IMR-90 (cell line): ENCODE measurements at regions not wholly inside any gene's neighbourhood (a gene's known extent, or its start where the extent isn't known, plus 50 kb on each side); places are given as distances from the start of the nearest gene placed in this dataset.

Experiments
- BHLHE40 ChIP-seq: fragments of 150-350 bp; IDR thresholded peaks from 2 replicates; pipeline ENCODE4 v1.6.1; 2016; ENCODE audit warnings: mild to moderate bottlenecking, low read depth, low read length
- CEBPB ChIP-seq: IDR thresholded peaks from 2 replicates; pipeline ENCODE4 v1.6.1; 2012; ENCODE audit warnings: low read depth, low read length, improper control_type of control experiment
- MAZ ChIP-seq: IDR thresholded peaks from 2 replicates; pipeline ENCODE4 v1.6.1; 2012; ENCODE audit warnings: low read depth, mild to moderate bottlenecking, low read length, improper control_type of control experiment, moderate library complexity, borderline replicate concordance
- NFE2L2 ChIP-seq: fragments of 150-350 bp; IDR thresholded peaks from 2 replicates; pipeline ENCODE4 v1.6.1; 2016; ENCODE audit warnings: low read depth, mild to moderate bottlenecking, low read length
- POLR2A ChIP-seq: IDR thresholded peaks from 2 replicates; pipeline ENCODE4 v1.6.1; 2012; ENCODE audit warnings: mild to moderate bottlenecking, low read depth, low read length
- RAD21 ChIP-seq: IDR thresholded peaks from 2 replicates; pipeline ENCODE4 v1.6.1; 2012; ENCODE audit warnings: low read length, improper control_type of control experiment
- RCOR1 ChIP-seq: IDR thresholded peaks from 2 replicates; pipeline ENCODE4 v1.6.1; 2012; ENCODE audit warnings: mild to moderate bottlenecking, low read length, improper control_type of control experiment; ENCODE audit not compliant: insufficient replicate concordance
- TF ChIP-seq, protein P1 (sequence below): conservative IDR thresholded peaks from 2 replicates; pipeline ENCODE4 v1.5.1; 2012; ENCODE audit warnings: mild to moderate bottlenecking, low read depth, low read length, improper control_type of control experiment
- TF ChIP-seq, protein P2 (sequence below): fragments of 150-350 bp; IDR thresholded peaks from 2 replicates; pipeline ENCODE4 v1.6.1; 2017; ENCODE audit warnings: mild to moderate bottlenecking, antibody characterized with exemption, low read length, low read depth

DNA sequence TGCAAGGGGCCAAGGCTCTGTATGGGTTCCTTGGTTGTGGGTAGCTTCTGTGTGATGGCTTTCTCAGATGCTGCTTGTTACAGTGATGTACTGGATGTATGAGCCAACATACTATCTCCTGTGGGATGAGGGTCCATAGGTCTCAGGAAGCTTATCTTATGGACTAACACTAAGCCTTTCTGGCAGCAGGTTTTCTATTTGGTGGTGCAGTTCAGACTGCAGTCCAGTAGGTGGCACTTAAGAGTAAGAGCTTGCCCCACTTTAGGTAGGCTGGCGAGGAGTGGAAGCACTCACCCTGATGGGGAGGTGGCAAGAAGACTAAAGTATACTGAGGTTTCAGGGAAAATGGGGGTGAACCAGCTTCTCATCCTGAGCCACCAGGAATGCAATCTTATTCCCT is 306.7 kb upstream of the MAOA start:
- TF ChIP-seq NFE2L2 = no peak
- TF ChIP-seq, protein P1, sequence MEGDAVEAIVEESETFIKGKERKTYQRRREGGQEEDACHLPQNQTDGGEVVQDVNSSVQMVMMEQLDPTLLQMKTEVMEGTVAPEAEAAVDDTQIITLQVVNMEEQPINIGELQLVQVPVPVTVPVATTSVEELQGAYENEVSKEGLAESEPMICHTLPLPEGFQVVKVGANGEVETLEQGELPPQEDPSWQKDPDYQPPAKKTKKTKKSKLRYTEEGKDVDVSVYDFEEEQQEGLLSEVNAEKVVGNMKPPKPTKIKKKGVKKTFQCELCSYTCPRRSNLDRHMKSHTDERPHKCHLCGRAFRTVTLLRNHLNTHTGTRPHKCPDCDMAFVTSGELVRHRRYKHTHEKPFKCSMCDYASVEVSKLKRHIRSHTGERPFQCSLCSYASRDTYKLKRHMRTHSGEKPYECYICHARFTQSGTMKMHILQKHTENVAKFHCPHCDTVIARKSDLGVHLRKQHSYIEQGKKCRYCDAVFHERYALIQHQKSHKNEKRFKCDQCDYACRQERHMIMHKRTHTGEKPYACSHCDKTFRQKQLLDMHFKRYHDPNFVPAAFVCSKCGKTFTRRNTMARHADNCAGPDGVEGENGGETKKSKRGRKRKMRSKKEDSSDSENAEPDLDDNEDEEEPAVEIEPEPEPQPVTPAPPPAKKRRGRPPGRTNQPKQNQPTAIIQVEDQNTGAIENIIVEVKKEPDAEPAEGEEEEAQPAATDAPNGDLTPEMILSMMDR = peak; percentile 41
- TF ChIP-seq RAD21 = 0 out of 2 replicates have a peak, but pooled peaks have one; percentile 19
- no peak for TF ChIP-seq BHLHE40
- TF ChIP-seq POLR2A = no peak
- no peak for TF ChIP-seq RCOR1
- no peak for TF ChIP-seq CEBPB
- TF ChIP-seq MAZ = no peak
- TF ChIP-seq, protein P2, sequence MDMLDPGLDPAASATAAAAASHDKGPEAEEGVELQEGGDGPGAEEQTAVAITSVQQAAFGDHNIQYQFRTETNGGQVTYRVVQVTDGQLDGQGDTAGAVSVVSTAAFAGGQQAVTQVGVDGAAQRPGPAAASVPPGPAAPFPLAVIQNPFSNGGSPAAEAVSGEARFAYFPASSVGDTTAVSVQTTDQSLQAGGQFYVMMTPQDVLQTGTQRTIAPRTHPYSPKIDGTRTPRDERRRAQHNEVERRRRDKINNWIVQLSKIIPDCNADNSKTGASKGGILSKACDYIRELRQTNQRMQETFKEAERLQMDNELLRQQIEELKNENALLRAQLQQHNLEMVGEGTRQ = no peak
